22Rv1 (cell line): ENCODE measurements at regions not wholly inside any gene's neighbourhood (a gene's known extent, or its start where the extent isn't known, plus 50 kb on each side); places are given as distances from the start of the nearest gene placed in this dataset.

Experiments used
- CTCF ChIP-seq: fragments of 450-650 bp; IDR thresholded peaks from 2 replicates; pipeline ENCODE4 v1.5.1; 2017; ENCODE audit warnings: mild to moderate bottlenecking
- ZFX ChIP-seq: fragments of 450-650 bp; IDR thresholded peaks from 2 replicates; pipeline ENCODE4 v1.6.1; 2017; ENCODE audit warnings: antibody characterized with exemption, borderline replicate concordance

GRCh38 chr5:124842725-124843595 is 96.5 kb upstream of the ZNF608 start:
- TF ChIP-seq CTCF (no peak), ZFX (no peak)
